NCI-H146 treated with DMSO at 0.1 percent for 48 hours (cell line): ENCODE measurements at regions not wholly inside any gene's neighbourhood (a gene's known extent, or its start where the extent isn't known, plus 50 kb on each side); places are given as distances from the start of the nearest gene placed in this dataset.
"Not testable (repeated sequence)": the region's sequence is repeated elsewhere in the genome, so short reads cannot be mapped to it uniquely, and the experiment has no call there.

Experiments used
- DNase-seq: peaks from one replicate; lab custom pipeline; 2025; ENCODE audit not compliant: unreplicated experiment; lab: John Stamatoyannopoulos, UW

DNA sequence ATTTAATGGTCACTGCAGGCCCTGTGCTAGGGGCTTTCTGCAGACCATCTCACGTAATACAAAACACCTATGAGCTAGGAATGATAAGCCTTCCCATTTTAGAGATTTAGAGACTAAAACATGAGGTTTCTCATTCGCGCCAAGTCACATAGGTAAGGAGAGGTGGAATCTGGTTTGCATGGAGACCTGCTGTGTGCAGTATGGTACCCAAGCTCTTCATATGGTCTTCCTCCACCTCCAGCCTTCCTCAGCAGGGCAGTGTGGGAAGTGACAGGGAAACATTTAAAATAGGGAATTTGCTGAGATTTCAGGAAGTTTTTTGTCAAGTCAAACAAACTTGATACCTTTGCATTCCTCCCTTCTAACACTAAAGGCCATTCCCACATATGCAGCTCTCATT, 337.6 kb downstream of the IL20RB start:
- no peak for DNase-seq

DNA sequence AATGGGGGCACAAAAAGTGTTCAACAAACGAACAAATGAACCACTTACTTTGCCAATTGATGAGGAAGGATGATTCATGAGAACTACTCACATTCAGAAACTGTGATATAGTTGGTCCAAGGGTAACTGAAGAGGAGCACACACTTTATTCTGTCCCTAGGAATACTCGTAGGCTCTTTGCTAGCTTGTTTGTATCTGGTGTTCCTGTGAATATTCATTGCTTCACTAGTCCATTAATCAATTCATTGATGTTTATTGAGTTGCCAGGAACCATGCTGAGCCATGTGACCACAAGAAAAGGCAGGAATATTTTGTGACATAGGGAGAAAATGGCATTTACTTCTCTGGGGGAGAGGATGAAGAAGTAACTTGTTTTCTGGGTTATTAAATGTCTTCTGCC, 338.3 kb downstream of the IL20RB start:
- DNase-seq = no peak

DNA sequence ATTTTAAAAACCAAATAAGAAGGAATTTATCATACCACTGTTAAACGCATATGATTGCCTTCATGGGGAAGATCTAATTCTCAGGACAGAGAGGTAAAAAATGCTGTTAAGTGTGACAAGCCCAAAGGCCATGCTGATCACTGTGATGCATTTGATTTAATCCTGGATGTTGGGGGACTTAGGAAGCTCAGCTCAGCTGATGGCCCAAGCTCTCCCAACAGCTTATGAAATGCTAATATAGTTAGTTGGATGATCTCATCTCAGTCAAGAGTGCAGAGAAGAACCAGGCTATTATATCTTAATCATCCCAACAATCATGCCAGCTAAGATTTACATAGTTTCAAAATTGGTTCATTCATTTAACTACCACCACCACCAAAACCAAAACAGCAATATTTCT, 340.0 kb downstream of the IL20RB start:
- no peak for DNase-seq

GRCh38 chr3:137300703-137301102, 342.9 kb downstream of the IL20RB start:
- no peak for DNase-seq

DNA sequence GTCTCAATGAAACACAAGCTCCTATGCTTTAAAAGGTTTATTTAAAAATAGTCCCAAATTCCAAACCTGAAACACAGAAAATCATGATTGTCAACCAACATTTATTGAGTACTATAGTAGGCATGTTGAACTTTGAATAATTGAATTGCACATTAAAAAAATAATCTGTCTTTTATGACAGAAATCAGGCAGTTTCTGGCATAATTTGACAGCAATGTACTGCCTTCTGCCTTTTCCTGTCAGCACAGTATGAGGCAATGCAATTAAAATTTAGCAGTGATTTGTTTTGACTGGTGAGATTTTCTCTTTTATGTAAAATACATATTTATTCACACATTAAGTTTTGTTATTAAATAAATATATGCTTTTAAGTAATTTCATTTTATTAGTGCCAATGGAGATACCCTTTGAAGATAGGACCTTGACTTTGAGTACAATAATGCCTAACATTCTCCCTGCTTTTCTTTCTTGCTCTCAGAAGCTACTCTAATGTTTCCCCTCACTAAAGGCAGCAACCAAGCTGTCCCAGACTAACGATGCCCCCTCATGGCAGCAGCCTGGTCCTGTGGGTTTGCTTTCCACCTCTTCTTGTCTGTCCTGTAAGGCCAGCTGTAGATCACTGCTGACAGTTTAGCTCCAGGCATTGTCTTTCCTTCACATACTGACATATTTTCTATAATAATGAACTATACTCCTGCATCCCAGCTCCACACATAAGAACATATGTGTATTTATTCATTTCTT, 346.7 kb downstream of the IL20RB start:
- no peak for DNase-seq

DNA sequence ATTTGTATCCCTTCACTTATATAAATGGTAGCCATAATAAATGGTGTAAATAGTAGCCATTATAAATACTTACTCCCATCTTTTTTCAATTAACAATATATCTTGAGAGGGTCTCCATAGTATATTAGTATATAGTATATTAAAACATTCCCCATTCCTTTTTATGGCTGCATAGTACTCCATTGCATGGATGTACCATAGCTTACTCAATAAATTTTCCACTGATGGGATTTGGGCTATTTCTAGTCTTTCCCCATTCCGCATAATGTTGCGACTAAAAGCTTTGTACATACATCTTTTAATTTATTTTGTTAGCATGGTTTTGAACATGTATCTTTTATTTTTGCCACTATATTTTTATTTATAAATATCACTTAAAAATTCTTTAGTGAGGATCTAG, 366.3 kb downstream of the IL20RB start:
- no peak for DNase-seq

GRCh38 chr3:137325170-137325569, 367.4 kb downstream of the IL20RB start:
- no peak for DNase-seq

DNA sequence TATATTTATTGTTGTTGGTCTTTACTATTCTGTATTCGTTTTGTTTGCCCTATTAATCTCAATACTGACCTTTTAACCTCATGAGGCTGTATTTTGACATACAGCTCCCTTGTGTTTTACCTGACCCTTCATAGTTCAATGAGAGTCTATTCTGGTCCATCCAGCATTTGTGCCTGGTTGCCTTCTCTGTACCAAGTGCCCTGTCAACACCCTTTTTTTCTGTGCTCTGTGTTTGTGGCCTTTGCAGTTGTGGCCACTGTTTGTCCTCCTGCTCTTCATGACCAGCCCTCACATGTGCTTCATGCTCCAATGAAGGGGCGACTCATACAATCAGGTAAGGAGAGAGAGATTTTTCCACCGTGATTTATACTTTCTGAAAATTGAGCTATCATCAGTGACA, 368.2 kb downstream of the IL20RB start:
- DNase-seq = no peak

- DNase-seq = no peak
Measured at GRCh38 chr3:137329594-137329993, 371.8 kb downstream of the IL20RB start.

- DNase-seq = no peak
Measured at GRCh38 chr3:137330246-137330645, 372.5 kb downstream of the IL20RB start.

DNA sequence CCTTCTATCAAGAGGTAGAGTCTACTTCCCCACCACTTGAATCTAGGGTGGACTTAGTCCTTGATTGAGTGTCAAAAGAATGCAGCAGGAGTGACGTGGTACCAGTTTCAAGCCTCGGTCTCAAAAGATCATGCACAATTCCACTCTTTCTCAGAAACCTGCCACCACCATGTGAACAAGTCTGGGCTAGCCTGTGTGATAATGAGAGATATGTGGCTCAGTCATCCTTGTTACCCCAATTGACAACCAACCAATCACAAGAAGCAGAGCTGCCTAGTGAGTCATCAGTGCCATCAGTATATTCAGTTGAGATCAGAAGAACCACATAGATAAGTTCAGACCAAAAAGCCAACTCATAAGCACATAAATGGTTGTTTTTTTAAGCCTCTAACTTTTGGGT, 374.5 kb downstream of the IL20RB start:
- DNase-seq = no peak

- no peak for DNase-seq
Measured at GRCh38 chr3:137335478-137335877, 377.7 kb downstream of the IL20RB start.

GRCh38 chr3:137338400-137338799, 380.6 kb downstream of the IL20RB start:
- not testable (repeated sequence) for DNase-seq

- DNase-seq = no peak
Measured at GRCh38 chr3:137343283-137343682, 385.5 kb downstream of the IL20RB start.

DNA sequence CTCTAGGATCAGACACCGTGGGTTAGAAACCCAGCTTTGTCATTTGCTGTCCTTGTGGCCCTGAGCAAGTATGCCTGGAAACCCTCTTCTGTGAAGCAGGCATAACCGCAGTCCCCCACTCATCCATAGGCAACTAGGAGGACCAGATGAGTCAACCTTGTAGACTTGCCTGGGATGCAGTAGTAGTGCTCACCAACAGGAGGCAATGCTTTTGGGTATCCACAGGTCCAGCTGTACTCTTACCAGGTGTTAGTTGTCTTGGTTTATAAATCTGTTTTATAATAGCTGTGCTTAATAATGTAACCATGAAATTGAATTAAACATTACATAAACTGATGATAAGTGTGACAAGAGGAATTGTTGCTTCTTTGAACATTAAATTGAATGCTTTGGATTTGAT, 389.3 kb downstream of the IL20RB start:
- DNase-seq = no peak

DNA sequence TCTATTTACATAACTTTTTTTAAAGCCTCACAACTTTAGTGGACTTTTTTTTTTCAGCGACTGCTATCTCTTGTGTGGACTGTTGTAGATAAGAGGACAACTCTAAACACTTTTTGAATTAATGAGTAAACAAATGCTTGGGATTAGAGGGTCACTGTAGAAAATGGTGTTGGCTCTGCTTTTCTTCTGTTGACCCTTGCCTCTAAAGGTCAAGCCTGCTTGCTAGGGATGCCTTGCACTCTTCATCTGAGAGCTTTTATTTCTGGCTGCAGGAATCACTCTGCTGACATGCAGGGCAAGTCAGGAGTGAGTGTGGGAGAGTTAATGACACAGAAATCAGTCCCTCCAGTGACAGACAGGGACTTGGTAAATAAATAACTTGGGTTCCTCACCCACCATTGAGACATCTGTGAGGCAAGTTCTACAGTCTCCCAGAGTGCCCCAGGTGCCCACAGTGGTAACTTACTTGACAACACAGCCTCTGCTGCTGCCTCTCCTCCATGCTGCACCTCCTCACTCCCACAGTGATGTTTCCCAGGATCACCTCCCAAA, 390.1 kb downstream of the IL20RB start:
- no peak for DNase-seq

- DNase-seq = no peak
Measured at GRCh38 chr3:137348936-137349335, 391.2 kb downstream of the IL20RB start.

DNA sequence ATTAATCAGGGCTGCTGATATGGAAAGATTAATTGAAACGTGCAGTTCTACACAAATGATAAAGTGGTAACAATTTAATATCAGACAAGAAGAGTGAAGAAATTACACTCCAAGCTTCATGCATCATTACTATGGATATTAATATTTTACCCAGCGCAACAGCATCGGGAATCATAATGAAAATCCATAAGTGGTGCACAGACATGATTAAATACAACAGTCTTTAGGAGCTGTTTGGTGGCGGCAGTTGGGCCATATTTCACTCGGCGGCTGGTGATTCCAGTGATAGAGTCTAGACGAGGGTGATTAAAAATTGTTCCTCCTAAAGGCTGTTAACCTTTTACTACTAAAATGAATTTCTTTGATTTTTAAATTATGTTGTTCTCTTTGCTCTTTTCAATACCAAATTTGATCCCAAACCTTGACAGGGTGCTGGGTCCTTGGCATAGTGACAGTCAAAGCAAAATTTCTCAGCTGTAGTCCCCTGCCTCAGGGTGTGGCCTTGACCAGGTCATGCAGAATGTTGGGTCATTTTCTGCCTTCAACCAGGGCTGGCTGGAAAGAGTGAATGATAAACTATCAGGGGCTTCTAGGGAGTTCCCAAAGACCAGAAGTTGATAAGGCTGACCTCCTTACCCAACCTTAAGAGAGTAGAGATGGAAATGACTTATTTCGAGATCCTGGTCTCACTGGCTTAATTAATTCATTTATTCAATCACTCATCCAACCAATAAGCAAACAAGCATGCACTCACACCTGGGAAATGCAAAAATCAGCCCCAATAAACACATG, 392.0 kb downstream of the IL20RB start:
- no peak for DNase-seq

- no peak for DNase-seq
Measured at GRCh38 chr3:137360531-137361201, 402.9 kb downstream of the IL20RB start.

DNA sequence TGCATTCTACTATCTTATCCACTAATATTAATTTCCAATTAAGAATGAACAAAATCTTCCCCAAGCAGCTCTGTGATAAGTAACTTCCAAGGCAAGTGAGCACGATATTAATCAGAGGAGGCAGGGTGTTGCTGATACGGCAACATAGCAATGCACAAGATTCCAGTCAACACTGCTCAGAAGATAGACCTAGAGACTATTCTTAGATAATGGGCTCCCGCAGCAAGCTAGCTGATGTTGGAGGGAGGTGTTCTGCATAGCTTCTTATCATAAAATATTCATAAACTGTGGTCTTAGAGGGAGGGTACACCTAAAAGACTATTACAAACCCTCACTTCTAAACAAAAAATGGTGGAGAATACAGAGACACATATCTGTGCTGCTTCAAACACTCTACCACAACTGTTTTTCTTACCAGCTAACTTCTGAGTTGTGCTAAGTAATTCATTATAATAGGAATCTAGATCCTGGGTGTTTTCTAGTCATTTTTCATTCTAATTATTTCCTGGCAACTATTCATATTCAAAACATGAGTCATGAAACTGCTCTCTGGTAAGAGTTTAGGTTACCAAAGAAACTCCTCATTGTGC, 382.0 kb upstream of the SOX14 start:
- DNase-seq = no peak

DNA sequence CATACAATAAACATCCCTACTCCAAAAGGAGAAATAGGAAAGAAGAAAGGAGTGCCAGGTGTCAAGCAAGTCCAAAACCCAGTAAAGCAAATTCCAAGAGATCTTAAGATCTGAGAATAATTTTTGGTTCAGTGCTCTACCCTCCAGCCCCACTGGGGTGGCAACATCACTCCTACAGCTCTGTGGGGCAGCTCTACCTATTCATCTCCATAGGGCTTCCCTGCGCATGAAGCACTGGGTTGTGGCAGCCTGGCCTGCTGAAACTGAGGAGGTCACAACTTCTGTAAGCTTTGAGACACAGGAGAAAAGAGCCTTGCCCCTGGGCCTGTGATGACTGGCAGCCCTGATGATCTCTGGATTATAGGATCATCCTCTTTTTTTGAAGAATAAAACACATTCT, 378.2 kb upstream of the SOX14 start:
- DNase-seq = no peak
